HPDE6-E6E7 (cell line): ENCODE measurements at regions not wholly inside any gene's neighbourhood (a gene's known extent, or its start where the extent isn't known, plus 50 kb on each side); places are given as distances from the start of the nearest gene placed in this dataset.
"Not testable (repeated sequence)": the region's sequence is repeated elsewhere in the genome, so short reads cannot be mapped to it uniquely, and the experiment has no call there.

Source experiments
- DNase-seq: peaks from one replicate; pipeline ENCODE4 v3.0.0; 2011; ENCODE audit warnings: missing footprints; ENCODE audit errors: extremely low spot score

DNA sequence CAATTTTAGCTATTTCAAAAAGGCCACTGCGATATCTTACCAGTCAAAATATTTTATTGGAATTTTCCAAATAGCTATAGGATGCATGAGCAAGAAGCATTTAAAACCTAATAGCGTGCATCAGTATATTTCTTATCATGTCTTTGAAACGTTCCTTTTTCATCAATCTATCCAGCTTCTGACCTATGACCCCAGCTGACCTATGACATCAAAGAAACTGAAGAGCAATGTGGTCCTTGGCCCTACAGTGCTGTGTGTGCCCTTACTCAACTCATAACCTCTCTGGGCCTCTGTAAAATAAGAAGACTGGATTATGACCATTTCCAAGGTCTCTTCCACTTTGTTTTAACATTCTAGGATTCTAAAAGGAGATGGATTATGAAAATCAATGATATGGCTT, 118.2 kb downstream of the ZNF22 start:
- DNase-seq: no peak

DNA sequence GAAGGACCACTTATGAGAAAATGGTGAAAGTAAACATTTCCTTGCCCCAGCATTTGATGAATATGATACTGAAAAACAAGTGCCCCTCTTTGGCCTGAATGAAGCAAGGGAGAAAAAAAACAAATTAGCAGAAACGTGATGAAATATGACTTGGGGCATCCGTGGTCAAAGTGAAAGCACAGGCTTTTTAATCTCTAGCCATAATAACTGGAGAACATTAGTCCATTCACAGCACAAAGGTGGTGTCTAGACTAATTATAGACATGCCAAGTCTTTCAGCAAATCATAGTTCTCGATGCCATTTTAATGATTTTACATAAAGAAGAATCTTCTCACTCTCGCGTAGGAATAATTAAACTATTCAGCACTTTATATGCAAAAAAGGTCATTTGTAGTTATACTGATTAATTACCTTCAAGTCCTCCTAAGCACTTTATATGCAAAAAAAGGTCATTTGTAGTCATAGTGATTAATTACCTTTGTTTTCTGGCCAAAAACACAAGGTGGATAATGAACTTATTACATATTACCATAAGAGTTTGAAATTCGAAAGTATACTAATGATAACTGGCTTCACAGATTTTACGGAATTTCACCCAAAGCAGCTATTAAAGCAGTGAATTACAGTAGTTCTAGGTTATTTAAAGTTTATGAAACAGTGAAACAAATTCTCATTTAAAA, 121.6 kb downstream of the ZNF22 start:
- not testable (repeated sequence) for DNase-seq

DNA sequence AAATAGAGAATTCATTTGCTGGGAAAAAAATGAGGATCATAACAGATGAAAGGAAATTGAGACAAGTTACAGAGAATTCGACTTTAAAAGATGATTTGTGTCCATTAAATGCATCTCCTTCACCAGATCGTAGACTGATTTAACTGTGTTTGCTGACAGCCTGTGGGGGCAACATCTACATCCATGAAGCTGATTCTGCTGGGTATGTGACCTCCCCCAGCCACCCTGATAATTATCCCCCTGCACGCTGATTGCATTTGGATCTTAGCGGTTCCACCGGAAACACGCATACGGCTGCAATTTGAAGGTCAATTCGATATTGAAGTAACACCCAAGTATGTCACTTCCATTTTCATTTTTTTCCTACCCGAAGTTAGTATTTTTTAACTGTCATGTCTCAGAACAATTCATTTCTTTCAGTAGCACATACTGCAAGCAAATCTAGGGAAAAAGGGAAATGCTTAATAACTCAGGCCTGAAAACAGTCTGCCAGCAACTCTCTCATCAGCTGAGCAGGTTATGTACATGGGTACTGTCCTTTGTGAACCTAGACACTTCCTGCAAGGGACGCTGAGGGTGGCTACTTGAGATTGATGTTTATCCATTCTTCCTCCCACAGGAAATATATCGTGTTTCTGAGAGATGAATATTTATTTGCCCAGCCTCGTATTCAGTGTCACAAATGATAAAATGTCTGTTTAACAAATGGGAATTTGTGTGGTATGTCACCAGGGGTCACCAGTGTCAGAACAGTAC, 134.9 kb downstream of the ZNF22 start:
- DNase-seq: no peak

- no peak for DNase-seq
These were observed 135.5 kb downstream of the ZNF22 start for GRCh38 chr10:45136256-45136655.

DNA sequence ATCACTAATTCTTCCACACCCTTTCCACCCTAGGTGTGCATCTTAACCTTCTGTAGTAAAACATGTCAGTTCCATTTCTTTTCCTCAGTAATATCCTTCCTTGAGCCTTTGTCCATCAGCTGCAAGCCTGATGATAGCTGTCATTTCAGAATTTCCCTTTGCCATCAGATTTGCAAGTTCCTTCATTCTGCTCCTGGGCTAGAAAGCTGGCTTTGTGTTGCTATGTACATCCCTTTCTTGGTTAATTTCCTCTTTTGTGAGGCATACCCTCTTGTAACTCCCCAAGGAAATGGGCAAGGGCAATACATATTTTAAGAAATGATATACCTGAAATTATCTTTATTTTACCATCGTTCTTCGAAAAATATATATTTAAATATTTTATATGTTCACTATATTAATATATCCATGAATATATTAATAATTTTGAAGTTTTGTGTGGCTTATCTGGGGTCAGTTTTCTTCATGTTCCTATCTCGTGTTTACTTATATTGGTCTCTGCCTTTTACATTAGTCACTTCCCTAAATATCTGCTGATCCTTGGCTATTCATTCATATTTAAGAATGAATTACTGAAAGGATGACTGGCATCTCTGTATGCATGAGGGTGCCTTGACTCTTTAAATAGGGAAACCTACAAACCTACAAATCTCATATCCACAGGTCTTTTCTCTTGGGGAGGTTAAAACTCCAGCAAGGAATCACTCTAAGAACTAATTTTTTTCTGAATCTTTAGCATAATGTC, 143.8 kb downstream of the ZNF22 start:
- DNase-seq: no peak

GRCh38 chr10:45145143-45145542, 144.4 kb downstream of the ZNF22 start:
- not testable (repeated sequence) for DNase-seq

GRCh38 chr10:45147000-45147399, 146.3 kb downstream of the ZNF22 start:
- DNase-seq: no peak

DNA sequence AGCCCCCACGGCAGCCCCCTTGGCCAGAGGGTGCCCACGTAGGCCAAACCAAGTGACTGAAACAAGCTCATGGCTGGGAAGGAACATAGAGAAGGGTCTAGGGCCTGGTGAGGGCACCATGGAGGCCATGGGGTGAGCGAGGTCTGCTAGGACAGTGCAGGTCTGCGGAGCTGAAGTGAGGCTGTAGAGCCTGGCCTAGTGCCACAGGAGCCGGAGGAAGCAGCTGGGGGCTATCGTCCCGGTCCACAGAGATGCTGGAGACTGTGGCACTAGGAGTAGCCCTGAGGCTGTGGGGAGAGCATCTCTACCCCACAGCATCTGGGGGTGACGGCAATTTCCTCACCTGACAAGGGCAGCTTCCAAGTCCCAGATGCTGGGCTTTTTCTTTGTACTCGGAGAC, 150.3 kb downstream of the ZNF22 start:
- DNase-seq: no peak

DNA sequence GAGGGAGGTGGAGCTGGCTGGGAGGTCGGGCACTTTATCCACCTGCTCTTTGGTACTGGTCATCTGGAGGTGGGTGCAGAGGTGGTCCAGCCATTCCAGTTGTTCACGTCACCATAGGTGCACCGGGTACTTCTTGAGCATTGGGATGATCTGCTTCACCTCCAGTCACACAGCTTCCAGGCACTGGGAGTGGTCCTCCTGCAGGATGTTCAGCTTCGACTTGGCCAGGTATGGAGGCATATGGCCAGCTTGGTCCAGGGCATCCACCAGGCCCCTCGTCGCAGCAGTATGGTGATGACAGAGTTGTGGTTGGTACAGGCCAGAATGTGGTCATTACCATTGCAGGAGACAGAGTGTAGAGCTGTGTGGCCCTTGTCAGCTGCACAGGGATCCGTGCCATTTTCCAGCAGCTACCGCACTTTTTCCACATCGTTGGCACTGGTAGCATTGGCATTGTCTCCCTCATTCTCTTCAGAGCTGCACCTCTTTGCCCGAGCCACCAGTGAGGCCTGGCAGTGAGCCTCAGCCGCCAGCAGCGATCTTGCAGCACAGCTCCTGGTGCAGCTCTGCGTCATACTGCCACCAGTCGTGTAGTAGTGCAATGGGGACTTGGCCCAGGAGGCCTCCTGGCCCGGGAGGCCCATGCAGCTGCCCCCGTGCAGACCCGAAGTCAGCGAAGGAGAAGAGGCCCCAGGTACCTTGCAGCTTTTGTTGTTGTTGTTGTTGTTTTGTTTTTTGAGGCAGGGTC, 150.9 kb downstream of the ZNF22 start:
- DNase-seq: no peak

DNA sequence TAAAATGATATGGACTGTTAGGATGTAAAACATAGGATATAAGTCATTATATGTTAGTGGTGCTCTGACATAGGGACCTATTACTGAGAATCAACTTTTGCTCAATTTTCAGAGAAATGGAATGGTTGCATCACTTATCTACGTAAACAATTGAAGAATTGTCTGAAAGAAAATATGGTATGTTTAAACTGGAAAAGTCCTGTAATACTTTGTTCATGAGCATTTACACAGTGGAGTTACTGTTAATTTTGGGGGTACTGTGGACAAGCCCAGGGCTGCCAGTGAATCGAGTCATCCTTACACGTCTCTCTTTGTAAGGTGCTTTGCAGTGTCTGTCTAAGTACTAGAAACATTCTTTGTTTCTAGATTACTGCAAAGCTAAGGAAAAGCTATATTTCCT, 152.0 kb downstream of the ZNF22 start:
- DNase-seq: no peak

- DNase-seq: no peak
These were observed 153.8 kb downstream of the ZNF22 start for GRCh38 chr10:45154502-45154901.

DNA sequence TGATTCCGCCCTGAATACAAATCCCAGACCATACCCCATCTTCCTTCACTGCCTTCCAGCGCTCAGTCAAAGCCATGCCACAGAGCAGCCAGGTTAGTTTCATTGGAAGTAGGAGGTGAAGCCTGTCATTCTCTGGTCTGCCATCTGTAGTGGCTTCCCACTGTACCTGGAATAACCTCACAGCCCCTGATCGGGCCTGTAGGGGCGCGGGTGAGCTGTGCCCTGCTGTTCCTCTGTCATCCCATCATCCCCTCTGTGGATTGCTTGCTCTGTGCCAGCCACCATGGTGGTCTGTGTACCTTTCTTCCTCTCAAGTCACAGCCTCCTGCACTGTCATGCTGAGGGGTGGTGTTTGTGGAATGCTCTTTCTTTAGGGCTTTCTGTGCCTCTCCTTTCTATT, 155.1 kb downstream of the ZNF22 start:
- DNase-seq: no peak

DNA sequence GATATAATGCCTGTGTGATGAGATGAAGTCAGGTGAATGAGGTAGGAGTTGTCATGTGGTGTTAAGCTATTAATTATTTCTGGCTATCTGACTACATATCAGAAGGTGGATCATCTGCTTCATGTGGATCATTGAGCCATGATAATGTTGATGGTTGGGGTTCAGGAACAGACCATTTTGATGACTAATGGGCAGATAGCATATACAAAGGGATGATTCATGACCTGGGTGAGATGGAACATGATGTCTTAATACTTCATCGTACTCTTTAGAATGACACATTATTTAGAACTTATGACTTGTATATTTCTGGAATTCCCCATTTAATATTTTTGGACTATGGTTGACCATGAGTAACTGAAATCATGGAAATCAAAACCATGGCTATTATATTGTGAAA, 155.1 kb downstream of the OR13A1 start:
- no peak for DNase-seq

- no peak for DNase-seq
These were observed 152.0 kb downstream of the OR13A1 start for GRCh38 chr10:45163315-45163975.

DNA sequence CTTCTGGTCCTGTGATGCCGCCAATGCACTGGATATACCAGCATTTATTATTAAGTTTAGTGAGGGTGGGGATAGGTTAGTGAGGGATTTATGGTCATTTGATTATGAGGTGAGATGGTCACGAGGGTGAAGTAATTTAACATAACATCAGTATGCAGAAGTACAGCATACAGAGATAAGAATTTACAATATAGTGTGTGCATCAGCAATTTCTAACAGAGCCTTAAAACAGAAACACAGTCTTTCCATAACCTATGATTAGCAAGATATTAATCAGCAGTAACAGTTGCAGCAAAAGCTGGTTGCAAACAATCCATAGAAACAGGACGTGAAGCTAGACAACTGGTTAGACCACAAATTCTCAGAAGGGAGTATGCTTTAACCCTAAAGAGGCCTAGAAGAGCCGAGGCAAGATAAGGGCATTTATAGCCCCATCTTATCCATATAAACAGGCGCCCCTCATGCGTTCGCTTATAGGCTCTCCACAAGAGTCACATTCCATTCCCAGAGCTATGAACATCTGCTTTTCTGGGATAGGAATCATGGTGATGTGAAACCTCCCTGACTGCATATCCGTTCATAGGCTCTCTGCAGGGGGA, 139.8 kb downstream of the OR13A1 start:
- DNase-seq: not testable (repeated sequence)

- no peak for DNase-seq
These were observed 135.7 kb downstream of the OR13A1 start for GRCh38 chr10:45179691-45180090.

GRCh38 chr10:45180507-45180906, 134.9 kb downstream of the OR13A1 start:
- DNase-seq: no peak

GRCh38 chr10:45180946-45181875, 134.2 kb downstream of the OR13A1 start:
- no peak for DNase-seq

GRCh38 chr10:45183174-45183573, 132.2 kb downstream of the OR13A1 start:
- no peak for DNase-seq
